CD4-positive, alpha-beta T cell (primary cell): ENCODE measurements at regions not wholly inside any gene's neighbourhood (a gene's known extent, or its start where the extent isn't known, plus 50 kb on each side); places are given as distances from the start of the nearest gene placed in this dataset.

Experiments
- ATAC-seq: fragments of 200-7000 bp; cut with Tn5 transposase; one replicate; pipeline ENCODE4 v1.10.0; 2022; ENCODE audit warnings: mild to moderate bottlenecking; ENCODE audit not compliant: poor library complexity
- CTCF ChIA-PET: fragments of 350-600 bp; sonication (Branson Sonifier 250); formaldehyde crosslinking; loops from one replicate; lab custom pipeline; 2021; ENCODE audit warnings: antibody characterized with exemption, inconsistent platforms; lab: Charles Lee
- POLR2A ChIA-PET: fragments of 350-600 bp; sonication (Branson Sonifier 250); formaldehyde crosslinking; loops from one replicate; lab custom pipeline; 2021; ENCODE audit warnings: antibody characterized with exemption, inconsistent platforms; lab: Charles Lee
- DNase-seq, 14 experiments: peaks; one replicate each; pipeline ENCODE4 v3.0.0-alpha.2; 2013 to 2020; ENCODE audit warnings: mixed read lengths in 2 of 14
- H3K27ac ChIP-seq, 2 donors: one replicate each; pipeline versions ENCODE4 v1.5.1 to v1.7.0; 2013; ENCODE audit warnings: low read length in 2 of 2, low read depth in 1 of 2, mild to moderate bottlenecking in 1 of 2
- H3K27me3 ChIP-seq, 2 experiments: 1 replicate in 1 of 2; 2 replicates in 1 of 2; pipeline versions ENCODE4 v1.6.1 to v1.7.0; 2013; ENCODE audit warnings: low read length in 2 of 2, control low read depth in 1 of 2, mild to moderate bottlenecking in 1 of 2, moderate library complexity in 1 of 2; ENCODE audit not compliant: insufficient read depth in 2 of 2, control insufficient read depth in 1 of 2
- H3K36me3 ChIP-seq: one replicate; pipeline ENCODE4 v1.6.1; 2013; ENCODE audit warnings: low read length, control low read depth; ENCODE audit not compliant: insufficient read depth
- H3K4me1 ChIP-seq: one replicate; pipeline ENCODE4 v1.6.1; 2013; ENCODE audit warnings: low read length, control low read depth; ENCODE audit not compliant: insufficient read depth
- H3K4me3 ChIP-seq: one replicate; pipeline ENCODE4 v1.5.1; 2013; ENCODE audit warnings: mild to moderate bottlenecking, low read length, moderate library complexity
- H3K9me3 ChIP-seq, 2 experiments: 1 replicate in 1 of 2; 2 replicates in 1 of 2; pipeline versions ENCODE4 v1.6.1 to v1.7.0; 2013; ENCODE audit warnings: low read length in 2 of 2, mild to moderate bottlenecking in 2 of 2, control low read depth in 1 of 2, moderate library complexity in 1 of 2; ENCODE audit not compliant: control insufficient read depth in 1 of 2, insufficient read depth in 1 of 2
- H3K27ac Mint-ChIP-seq: one replicate; pipeline ENCODE4 v1.8.0; 2020; ENCODE audit warnings: mixed read lengths
- H3K27me3 Mint-ChIP-seq: one replicate; pipeline ENCODE4 v1.8.0; 2021; ENCODE audit warnings: mixed read lengths
- H3K36me3 Mint-ChIP-seq: one replicate; pipeline ENCODE4 v1.8.0; 2021; ENCODE audit warnings: low read depth, mixed read lengths
- H3K4me1 Mint-ChIP-seq: one replicate; pipeline ENCODE4 v1.8.0; 2021; ENCODE audit warnings: low read depth, mixed read lengths
- H3K4me3 Mint-ChIP-seq: one replicate; pipeline ENCODE4 v1.8.0; 2020; ENCODE audit warnings: mild to moderate bottlenecking, mixed read lengths
- H3K9me3 Mint-ChIP-seq: one replicate; pipeline ENCODE4 v1.8.0; 2020; ENCODE audit warnings: mixed read lengths
- CTCF ChIP-seq: fragments of 200-600 bp; IDR thresholded peaks from one replicate; pipeline ENCODE4 v1.8.0; 2022; ENCODE audit warnings: antibody characterized with exemption, mild to moderate bottlenecking
- intact Hi-C, 2 experiments: fragments of 100-400 bp; cut with DNase I in 1 of 2; cut with micrococcal nuclease in 1 of 2; formaldehyde crosslinking; loops; one replicate each; pipeline versions ENCODE4 v1.15.1 to v1.9.0; 2023 to 2025; cut with DNase I, micrococcal nuclease

GRCh38 chr1:193762236-193762635 is 575.8 kb upstream of the B3GALT2 start:
- H3K27ac Mint-ChIP-seq: no peak overlapping the region
- H3K27me3 Mint-ChIP-seq: no peaks in the 10 kb centered on the region
- no peaks in the 10 kb centered on the region for H3K9me3 ChIP-seq
- ChIA-PET POLR2A (no interaction called here), CTCF (no interaction called here)
- intact Hi-C loops: no loop called here
- no peaks in the 10 kb centered on the region for H3K4me1 Mint-ChIP-seq
- no peak overlapping the region for H3K27ac ChIP-seq
- TF ChIP-seq CTCF: no peak
- no peaks in the 10 kb centered on the region for H3K36me3 ChIP-seq
- DNase-seq: no peak
- ATAC-seq: no peak
- no peak overlapping the region for H3K4me3 ChIP-seq
- H3K27me3 ChIP-seq: no peaks in the 10 kb centered on the region
- H3K9me3 Mint-ChIP-seq: peaks cover 2% of the 10 kb centered on the region
- no peak overlapping the region for H3K4me3 Mint-ChIP-seq
- no peaks in the 10 kb centered on the region for H3K36me3 Mint-ChIP-seq
- H3K4me1 ChIP-seq: no peaks in the 10 kb centered on the region

GRCh38 chr1:193755441-193755840 is 569.0 kb upstream of the B3GALT2 start:
- Histone ChIP-seq H3K4me3 (no peak overlapping the region), H3K36me3 (no peaks in the 10 kb centered on the region), H3K9me3 (no peaks in the 10 kb centered on the region), H3K27ac (no peak overlapping the region), H3K4me1 (no peaks in the 10 kb centered on the region), H3K27me3 (no peaks in the 10 kb centered on the region)
- Mint-ChIP-seq H3K9me3 (peaks cover 2% of the 10 kb centered on the region), H3K4me3 (no peak overlapping the region), H3K36me3 (no peaks in the 10 kb centered on the region), H3K27ac (no peak overlapping the region), H3K27me3 (no peaks in the 10 kb centered on the region), H3K4me1 (peaks cover 4% of the 10 kb centered on the region)
- no peak for TF ChIP-seq CTCF
- ChIA-PET POLR2A (no interaction called here), CTCF (no interaction called here)
- ATAC-seq: no peak
- intact Hi-C loops: loop anchor here in 1 of 2 experiments (10.0 kb wide), 1 partner anchor 171 kb away; no protein-coding TSS in a partner anchor
- DNase-seq: no peak

- ChIA-PET POLR2A (no interaction called here), CTCF (no interaction called here)
- no peak overlapping the region for H3K27ac Mint-ChIP-seq
- DNase-seq: peak in 1 of 14 experiments; percentile 19
- no peaks in the 10 kb centered on the region for H3K27me3 Mint-ChIP-seq
- no peaks in the 10 kb centered on the region for H3K36me3 Mint-ChIP-seq
- H3K4me3 Mint-ChIP-seq: no peak overlapping the region
- Histone ChIP-seq H3K36me3 (no peaks in the 10 kb centered on the region), H3K27ac (no peak overlapping the region), H3K9me3 (no peaks in the 10 kb centered on the region), H3K4me3 (no peak overlapping the region), H3K4me1 (no peaks in the 10 kb centered on the region), H3K27me3 (no peaks in the 10 kb centered on the region)
- H3K9me3 Mint-ChIP-seq: peaks cover 2% of the 10 kb centered on the region
- intact Hi-C loops: loop anchor here in 1 of 2 experiments (5.0 to 10.0 kb wide), 2 partner anchors 170 to 348 kb away; no protein-coding TSS in a partner anchor
- H3K4me1 Mint-ChIP-seq: peaks cover 4% of the 10 kb centered on the region
- no peak for ATAC-seq
- TF ChIP-seq CTCF: peak; percentile 24
Observed at GRCh38 chr1:193754732-193755427, 568.5 kb upstream of the B3GALT2 start.
